SK-N-SH (cell line): ENCODE measurements at regions not wholly inside any gene's neighbourhood (a gene's known extent, or its start where the extent isn't known, plus 50 kb on each side); places are given as distances from the start of the nearest gene placed in this dataset.

Source experiments
- CTCF ChIP-seq: fragments of 200-600 bp; sonication (generic); IDR thresholded peaks from 2 replicates; pipeline ENCODE4 v1.6.1; 2017; ENCODE audit warnings: antibody characterized with exemption, mild to moderate bottlenecking, moderate library complexity
- GABPA ChIP-seq: IDR thresholded peaks from 2 replicates; pipeline ENCODE4 v1.4.0; 2012; ENCODE audit warnings: low read depth, mild to moderate bottlenecking
- RFX5 ChIP-seq: IDR thresholded peaks from 2 replicates; pipeline ENCODE4 v1.6.1; 2012; ENCODE audit warnings: mild to moderate bottlenecking, improper control_type of control experiment, low read length
- TEAD4 ChIP-seq: IDR thresholded peaks from 2 replicates; pipeline ENCODE4 v1.4.0; 2012; ENCODE audit warnings: mild to moderate bottlenecking, borderline replicate concordance; ENCODE audit not compliant: insufficient read depth

- TF ChIP-seq RFX5, result no peak
- no peak for TF ChIP-seq TEAD4
- TF ChIP-seq GABPA, result no peak
- no peak for TF ChIP-seq CTCF
Observed at GRCh38 chr13:94880463-94880862, 168.1 kb upstream of the SOX21 start.
